ENCODE measurements at regions not wholly inside any gene's neighbourhood (a gene's known extent, or its start where the extent isn't known, plus 50 kb on each side); places are given as distances from the start of the nearest gene placed in this dataset.

- TF ChIP-seq CTCF (IDR thresholded peaks at IDR 0.05) (no peak), POLR2A (IDR thresholded peaks at IDR 0.05) (no peak)
Measured at GRCh38 chr1:224489534-224490365, 55.2 kb upstream of the WDR26 start.
